Fibroblast of villous mesenchyme (primary cell): ENCODE measurements at regions not wholly inside any gene's neighbourhood (a gene's known extent, or its start where the extent isn't known, plus 50 kb on each side); places are given as distances from the start of the nearest gene placed in this dataset. TPM values are rescaled to one million over a fixed set of nuclear protein-coding genes. Genes with fewer than 3 reads are reported as not detected.
"Not testable (repeated sequence)": the region's sequence is repeated elsewhere in the genome, so short reads cannot be mapped to it uniquely, and the experiment has no call there.

Experiments used
- DNase-seq: peaks from one replicate; pipeline ENCODE4 v3.0.0-alpha.2; 2010; ENCODE audit warnings: low read depth
- H3K4me3 ChIP-seq: 2 replicates; pipeline ENCODE4 v1.5.1; 2011; ENCODE audit warnings: low read depth, mild to moderate bottlenecking, low read length
- CTCF ChIP-seq: IDR thresholded peaks from 2 replicates; pipeline ENCODE4 v1.5.1; 2012; ENCODE audit warnings: low read depth, mild to moderate bottlenecking, low read length; ENCODE audit not compliant: insufficient read depth
- small RNA-seq: library from RNA; depleted of rRNA; stranded (forward); fragments of <200 nt; gene quantifications from one replicate; pipeline ENCODE3, GENCODE V24; 2012

DNA sequence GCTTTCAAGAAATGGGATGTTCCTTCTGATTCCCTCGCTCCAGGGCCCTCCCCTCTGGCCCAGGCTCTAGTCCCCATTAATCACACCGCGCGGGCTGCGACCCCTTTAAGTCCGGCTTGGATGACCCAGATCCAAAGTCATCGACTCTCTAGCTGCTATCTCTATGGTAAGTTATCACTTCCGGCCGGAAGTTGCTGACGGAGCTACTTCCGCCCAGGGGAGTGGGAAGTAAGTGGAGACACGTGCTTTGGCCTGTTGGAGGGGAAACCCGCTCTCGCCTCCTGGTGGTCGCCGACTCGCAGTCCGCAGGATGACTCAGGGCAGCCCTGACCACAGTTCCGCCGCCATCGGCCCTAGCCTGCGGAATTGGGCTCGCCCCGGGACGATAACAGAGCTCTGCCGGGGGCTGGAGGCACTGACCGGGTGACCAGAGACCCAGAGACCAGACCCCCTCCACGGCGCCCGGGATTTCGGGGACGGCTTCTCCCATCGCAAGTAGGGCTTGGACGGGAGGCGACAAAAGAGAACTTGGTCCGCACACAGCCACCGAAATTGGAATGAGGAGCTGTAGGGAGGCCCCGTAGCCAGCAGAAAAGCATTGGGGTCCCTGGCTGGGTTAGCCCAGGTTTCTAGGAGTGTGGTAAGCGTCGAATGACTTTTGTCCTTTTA is 52.2 kb upstream of the SEC14L1 start:
- peak; percentile 50 for TF ChIP-seq CTCF
- H3K4me3 ChIP-seq: peak overlapping the region; percentile 87
- peak; percentile 96 for DNase-seq

DNA sequence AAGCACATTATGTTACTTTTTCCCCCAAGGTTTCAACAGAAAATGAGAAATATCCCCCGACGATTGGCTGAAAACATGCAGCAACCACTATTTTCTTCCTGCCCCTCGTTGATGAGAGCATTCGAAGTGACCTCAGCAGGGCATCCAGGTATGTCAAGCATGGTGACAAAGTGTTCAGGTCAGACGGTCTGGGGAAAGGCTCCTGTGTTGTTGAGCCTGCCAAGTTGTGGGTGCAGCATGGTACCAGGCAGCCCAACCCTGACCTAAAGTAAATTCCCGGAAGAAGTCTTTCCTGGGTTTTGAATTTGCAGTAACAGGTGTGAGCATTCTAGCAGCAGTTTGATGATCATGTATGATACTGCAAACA is 51.7 kb upstream of the SEC14L1 start:
- TF ChIP-seq CTCF: no peak
- H3K4me3 ChIP-seq: peak overlapping the region; percentile 87
- no peak for DNase-seq

- H3K4me3 ChIP-seq: not testable (repeated sequence)
Measured at GRCh38 chr17:77089949-77090348, 50.8 kb upstream of the SEC14L1 start.

DNA sequence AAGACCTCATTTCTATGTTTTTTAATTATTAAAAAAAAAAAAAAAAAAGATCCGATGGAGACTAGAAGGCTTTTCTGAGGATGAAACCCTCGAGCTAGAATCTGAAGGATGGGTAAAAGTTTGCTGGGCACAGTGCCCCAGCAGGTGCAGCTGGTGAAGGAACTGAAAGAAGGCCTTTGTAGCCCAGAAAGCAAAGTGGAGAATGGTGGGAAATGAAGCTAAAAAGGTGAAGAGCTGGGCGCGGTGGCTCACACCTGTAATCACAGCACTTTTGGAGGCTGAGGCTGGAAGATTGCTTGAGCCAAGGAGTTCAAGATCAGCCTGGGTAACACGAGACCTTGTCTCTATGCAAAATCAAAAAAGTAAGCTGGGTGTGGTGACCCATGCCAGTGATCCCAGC is 50.3 kb upstream of the SEC14L1 start:
- DNase-seq: no peak
- no peak for TF ChIP-seq CTCF
- no peak overlapping the region for H3K4me3 ChIP-seq

More at GRCh38 chr17:77089949-77090348, 50.8 kb upstream of the SEC14L1 start:
- not testable (repeated sequence) for DNase-seq

Small RNA genes lying in the stretch of these regions (small RNA-seq; reads per million reads assigned to genes)
- gene RF00017: not detected
- gene SCARNA16: not detected
